ENCODE measurements at regions not wholly inside any gene's neighbourhood (a gene's known extent, or its start where the extent isn't known, plus 50 kb on each side); places are given as distances from the start of the nearest gene placed in this dataset.

DNA sequence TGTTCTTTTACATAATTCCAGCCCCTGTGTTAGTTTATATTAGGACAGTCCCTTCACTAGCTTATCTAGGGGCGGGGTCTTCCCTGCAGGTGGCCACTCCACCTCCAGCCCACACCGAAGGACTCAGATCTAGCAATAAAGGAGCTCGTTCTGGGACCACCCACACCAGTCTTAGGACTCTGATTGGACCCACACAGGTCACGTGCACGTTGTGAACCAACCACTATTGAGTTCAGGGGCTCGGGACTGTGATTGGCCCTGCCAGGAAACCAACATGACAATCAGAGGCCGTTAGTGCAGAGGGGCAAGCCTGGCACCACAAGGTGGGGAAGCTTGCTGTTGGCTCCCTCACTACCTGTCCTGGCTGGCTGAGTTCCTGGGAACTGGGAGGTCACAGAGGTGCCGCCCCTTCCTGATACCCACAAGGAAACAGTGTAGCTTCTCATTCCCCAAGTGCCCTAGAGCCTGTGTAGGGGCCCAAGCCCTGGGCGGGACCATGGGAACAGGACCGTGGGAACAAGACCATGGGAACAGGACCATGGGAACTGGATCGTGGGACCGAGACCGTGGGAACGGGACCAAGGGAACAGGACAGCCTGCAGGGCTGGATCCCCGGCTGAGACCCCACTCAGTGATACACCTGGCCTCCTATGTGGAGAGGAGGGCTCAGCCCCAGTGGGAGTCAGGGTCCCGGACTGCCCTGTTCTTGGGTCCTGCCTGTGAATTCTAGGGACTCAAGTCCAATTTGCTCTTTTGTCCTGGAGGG, 297.8 kb downstream of the ADGRD1 start:
- TF ChIP-seq, protein P1, sequence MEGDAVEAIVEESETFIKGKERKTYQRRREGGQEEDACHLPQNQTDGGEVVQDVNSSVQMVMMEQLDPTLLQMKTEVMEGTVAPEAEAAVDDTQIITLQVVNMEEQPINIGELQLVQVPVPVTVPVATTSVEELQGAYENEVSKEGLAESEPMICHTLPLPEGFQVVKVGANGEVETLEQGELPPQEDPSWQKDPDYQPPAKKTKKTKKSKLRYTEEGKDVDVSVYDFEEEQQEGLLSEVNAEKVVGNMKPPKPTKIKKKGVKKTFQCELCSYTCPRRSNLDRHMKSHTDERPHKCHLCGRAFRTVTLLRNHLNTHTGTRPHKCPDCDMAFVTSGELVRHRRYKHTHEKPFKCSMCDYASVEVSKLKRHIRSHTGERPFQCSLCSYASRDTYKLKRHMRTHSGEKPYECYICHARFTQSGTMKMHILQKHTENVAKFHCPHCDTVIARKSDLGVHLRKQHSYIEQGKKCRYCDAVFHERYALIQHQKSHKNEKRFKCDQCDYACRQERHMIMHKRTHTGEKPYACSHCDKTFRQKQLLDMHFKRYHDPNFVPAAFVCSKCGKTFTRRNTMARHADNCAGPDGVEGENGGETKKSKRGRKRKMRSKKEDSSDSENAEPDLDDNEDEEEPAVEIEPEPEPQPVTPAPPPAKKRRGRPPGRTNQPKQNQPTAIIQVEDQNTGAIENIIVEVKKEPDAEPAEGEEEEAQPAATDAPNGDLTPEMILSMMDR (IDR thresholded peaks at IDR 0.05): no peak
- TF ChIP-seq EZH2phosphoT487 (IDR thresholded peaks at IDR 0.05) (no peak), EZH2 (IDR thresholded peaks at IDR 0.05) (no peak)
